ENCODE measurements at regions not wholly inside any gene's neighbourhood (a gene's known extent, or its start where the extent isn't known, plus 50 kb on each side); places are given as distances from the start of the nearest gene placed in this dataset.

DNA sequence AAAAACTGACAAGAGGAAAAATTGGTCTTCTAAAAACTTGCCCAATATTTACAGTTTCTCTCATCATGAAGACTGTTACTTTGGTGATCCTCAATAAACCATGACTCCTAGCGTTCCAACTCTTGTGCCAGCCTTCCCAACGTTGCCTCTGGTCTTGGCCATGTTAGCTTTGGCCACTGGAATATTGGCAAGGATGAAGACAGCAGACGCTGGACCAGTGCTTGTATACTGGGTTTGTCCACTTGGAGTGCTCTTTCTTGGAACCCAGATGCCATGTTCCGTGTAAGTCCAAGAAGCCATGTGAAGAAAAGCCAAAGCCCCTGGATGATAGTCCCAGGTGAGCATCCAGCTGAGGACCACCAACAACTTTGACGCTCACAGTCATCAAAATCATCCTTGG, 379.6 kb downstream of the NUAK1 start (continued):
- TF ChIP-seq, protein P1, sequence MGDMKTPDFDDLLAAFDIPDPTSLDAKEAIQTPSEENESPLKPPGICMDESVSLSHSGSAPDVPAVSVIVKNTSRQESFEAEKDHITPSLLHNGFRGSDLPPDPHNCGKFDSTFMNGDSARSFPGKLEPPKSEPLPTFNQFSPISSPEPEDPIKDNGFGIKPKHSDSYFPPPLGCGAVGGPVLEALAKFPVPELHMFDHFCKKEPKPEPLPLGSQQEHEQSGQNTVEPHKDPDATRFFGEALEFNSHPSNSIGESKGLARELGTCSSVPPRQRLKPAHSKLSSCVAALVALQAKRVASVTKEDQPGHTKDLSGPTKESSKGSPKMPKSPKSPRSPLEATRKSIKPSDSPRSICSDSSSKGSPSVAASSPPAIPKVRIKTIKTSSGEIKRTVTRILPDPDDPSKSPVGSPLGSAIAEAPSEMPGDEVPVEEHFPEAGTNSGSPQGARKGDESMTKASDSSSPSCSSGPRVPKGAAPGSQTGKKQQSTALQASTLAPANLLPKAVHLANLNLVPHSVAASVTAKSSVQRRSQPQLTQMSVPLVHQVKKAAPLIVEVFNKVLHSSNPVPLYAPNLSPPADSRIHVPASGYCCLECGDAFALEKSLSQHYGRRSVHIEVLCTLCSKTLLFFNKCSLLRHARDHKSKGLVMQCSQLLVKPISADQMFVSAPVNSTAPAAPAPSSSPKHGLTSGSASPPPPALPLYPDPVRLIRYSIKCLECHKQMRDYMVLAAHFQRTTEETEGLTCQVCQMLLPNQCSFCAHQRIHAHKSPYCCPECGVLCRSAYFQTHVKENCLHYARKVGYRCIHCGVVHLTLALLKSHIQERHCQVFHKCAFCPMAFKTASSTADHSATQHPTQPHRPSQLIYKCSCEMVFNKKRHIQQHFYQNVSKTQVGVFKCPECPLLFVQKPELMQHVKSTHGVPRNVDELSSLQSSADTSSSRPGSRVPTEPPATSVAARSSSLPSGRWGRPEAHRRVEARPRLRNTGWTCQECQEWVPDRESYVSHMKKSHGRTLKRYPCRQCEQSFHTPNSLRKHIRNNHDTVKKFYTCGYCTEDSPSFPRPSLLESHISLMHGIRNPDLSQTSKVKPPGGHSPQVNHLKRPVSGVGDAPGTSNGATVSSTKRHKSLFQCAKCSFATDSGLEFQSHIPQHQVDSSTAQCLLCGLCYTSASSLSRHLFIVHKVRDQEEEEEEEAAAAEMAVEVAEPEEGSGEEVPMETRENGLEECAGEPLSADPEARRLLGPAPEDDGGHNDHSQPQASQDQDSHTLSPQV (IDR thresholded peaks at IDR 0.05) = no peak
- TF ChIP-seq STAT1 (conservative IDR thresholded peaks at IDR 0.05) (no peak), SP1 (IDR thresholded peaks at IDR 0.05; ENCODE audit: low read depth, low read length) (no peak), EED (IDR thresholded peaks at IDR 0.05; ENCODE audit: low read depth) (no peak), JUND (IDR thresholded peaks at IDR 0.05; ENCODE audit: low read depth, low read length) (no peak), SIN3A (IDR thresholded peaks at IDR 0.05; ENCODE audit: low read depth, low read length) (no peak), FOXK2 (IDR thresholded peaks at IDR 0.05) (no peak), RB1 (IDR thresholded peaks at IDR 0.05; ENCODE audit: borderline replicate concordance) (no peak), ZNF384 (IDR thresholded peaks at IDR 0.05; ENCODE audit: borderline replicate concordance, low read depth, low read length) (no peak)
- TF ChIP-seq, protein P2, sequence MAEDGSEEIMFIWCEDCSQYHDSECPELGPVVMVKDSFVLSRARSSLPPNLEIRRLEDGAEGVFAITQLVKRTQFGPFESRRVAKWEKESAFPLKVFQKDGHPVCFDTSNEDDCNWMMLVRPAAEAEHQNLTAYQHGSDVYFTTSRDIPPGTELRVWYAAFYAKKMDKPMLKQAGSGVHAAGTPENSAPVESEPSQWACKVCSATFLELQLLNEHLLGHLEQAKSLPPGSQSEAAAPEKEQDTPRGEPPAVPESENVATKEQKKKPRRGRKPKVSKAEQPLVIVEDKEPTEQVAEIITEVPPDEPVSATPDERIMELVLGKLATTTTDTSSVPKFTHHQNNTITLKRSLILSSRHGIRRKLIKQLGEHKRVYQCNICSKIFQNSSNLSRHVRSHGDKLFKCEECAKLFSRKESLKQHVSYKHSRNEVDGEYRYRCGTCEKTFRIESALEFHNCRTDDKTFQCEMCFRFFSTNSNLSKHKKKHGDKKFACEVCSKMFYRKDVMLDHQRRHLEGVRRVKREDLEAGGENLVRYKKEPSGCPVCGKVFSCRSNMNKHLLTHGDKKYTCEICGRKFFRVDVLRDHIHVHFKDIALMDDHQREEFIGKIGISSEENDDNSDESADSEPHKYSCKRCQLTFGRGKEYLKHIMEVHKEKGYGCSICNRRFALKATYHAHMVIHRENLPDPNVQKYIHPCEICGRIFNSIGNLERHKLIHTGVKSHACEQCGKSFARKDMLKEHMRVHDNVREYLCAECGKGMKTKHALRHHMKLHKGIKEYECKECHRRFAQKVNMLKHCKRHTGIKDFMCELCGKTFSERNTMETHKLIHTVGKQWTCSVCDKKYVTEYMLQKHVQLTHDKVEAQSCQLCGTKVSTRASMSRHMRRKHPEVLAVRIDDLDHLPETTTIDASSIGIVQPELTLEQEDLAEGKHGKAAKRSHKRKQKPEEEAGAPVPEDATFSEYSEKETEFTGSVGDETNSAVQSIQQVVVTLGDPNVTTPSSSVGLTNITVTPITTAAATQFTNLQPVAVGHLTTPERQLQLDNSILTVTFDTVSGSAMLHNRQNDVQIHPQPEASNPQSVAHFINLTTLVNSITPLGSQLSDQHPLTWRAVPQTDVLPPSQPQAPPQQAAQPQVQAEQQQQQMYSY (CRISPR knock-in tag; IDR thresholded peaks at IDR 0.05) = no peak
- TF ChIP-seq, protein P3, sequence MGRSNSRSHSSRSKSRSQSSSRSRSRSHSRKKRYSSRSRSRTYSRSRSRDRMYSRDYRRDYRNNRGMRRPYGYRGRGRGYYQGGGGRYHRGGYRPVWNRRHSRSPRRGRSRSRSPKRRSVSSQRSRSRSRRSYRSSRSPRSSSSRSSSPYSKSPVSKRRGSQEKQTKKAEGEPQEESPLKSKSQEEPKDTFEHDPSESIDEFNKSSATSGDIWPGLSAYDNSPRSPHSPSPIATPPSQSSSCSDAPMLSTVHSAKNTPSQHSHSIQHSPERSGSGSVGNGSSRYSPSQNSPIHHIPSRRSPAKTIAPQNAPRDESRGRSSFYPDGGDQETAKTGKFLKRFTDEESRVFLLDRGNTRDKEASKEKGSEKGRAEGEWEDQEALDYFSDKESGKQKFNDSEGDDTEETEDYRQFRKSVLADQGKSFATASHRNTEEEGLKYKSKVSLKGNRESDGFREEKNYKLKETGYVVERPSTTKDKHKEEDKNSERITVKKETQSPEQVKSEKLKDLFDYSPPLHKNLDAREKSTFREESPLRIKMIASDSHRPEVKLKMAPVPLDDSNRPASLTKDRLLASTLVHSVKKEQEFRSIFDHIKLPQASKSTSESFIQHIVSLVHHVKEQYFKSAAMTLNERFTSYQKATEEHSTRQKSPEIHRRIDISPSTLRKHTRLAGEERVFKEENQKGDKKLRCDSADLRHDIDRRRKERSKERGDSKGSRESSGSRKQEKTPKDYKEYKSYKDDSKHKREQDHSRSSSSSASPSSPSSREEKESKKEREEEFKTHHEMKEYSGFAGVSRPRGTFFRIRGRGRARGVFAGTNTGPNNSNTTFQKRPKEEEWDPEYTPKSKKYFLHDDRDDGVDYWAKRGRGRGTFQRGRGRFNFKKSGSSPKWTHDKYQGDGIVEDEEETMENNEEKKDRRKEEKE (IDR thresholded peaks at IDR 0.05) = no peak
- TF ChIP-seq, protein P4, sequence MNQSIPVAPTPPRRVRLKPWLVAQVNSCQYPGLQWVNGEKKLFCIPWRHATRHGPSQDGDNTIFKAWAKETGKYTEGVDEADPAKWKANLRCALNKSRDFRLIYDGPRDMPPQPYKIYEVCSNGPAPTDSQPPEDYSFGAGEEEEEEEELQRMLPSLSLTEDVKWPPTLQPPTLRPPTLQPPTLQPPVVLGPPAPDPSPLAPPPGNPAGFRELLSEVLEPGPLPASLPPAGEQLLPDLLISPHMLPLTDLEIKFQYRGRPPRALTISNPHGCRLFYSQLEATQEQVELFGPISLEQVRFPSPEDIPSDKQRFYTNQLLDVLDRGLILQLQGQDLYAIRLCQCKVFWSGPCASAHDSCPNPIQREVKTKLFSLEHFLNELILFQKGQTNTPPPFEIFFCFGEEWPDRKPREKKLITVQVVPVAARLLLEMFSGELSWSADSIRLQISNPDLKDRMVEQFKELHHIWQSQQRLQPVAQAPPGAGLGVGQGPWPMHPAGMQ (IDR thresholded peaks at IDR 0.05; ENCODE audit: borderline replicate concordance) = no peak
- TF ChIP-seq, protein P5, sequence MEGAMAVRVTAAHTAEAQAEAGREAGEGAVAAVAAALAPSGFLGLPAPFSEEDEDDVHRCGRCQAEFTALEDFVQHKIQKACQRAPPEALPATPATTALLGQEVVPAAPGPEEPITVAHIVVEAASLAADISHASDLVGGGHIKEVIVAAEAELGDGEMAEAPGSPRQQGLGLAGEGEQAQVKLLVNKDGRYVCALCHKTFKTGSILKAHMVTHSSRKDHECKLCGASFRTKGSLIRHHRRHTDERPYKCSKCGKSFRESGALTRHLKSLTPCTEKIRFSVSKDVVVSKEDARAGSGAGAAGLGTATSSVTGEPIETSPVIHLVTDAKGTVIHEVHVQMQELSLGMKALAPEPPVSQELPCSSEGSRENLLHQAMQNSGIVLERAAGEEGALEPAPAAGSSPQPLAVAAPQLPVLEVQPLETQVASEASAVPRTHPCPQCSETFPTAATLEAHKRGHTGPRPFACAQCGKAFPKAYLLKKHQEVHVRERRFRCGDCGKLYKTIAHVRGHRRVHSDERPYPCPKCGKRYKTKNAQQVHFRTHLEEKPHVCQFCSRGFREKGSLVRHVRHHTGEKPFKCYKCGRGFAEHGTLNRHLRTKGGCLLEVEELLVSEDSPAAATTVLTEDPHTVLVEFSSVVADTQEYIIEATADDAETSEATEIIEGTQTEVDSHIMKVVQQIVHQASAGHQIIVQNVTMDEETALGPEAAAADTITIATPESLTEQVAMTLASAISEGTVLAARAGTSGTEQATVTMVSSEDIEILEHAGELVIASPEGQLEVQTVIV (IDR thresholded peaks at IDR 0.05; ENCODE audit: borderline replicate concordance, partially characterized antibody) = no peak
